ENCODE measurements at regions not wholly inside any gene's neighbourhood (a gene's known extent, or its start where the extent isn't known, plus 50 kb on each side); places are given as distances from the start of the nearest gene placed in this dataset.

DNA sequence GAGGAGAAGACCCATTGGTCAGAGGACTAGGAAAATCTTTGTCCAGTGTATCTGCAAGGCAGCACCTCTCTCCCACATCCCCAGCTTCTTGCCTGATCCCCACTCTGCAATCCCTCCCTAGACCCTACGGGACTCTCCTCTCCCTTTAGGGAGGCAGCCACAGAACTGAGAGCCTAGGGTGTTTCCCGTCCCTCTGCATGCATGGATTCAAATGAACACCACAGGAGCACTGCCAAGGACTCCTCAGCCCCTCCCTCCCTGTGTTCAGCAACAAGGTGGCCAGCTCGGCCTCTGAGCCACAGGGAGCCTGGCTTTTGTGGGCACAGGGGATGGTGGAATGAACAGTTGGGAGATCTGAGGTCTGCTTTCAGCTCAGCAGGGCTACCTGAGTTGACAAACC lies 117.1 kb downstream of the TXNL1 start:
- TF ChIP-seq, protein P1, sequence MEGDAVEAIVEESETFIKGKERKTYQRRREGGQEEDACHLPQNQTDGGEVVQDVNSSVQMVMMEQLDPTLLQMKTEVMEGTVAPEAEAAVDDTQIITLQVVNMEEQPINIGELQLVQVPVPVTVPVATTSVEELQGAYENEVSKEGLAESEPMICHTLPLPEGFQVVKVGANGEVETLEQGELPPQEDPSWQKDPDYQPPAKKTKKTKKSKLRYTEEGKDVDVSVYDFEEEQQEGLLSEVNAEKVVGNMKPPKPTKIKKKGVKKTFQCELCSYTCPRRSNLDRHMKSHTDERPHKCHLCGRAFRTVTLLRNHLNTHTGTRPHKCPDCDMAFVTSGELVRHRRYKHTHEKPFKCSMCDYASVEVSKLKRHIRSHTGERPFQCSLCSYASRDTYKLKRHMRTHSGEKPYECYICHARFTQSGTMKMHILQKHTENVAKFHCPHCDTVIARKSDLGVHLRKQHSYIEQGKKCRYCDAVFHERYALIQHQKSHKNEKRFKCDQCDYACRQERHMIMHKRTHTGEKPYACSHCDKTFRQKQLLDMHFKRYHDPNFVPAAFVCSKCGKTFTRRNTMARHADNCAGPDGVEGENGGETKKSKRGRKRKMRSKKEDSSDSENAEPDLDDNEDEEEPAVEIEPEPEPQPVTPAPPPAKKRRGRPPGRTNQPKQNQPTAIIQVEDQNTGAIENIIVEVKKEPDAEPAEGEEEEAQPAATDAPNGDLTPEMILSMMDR (IDR thresholded peaks at IDR 0.05), result no peak
- no peak for TF ChIP-seq POLR2A (IDR thresholded peaks at IDR 0.05)
